SJSA1 (cell line): ENCODE measurements at regions not wholly inside any gene's neighbourhood (a gene's known extent, or its start where the extent isn't known, plus 50 kb on each side); places are given as distances from the start of the nearest gene placed in this dataset.

ENCODE experiments used
- DNase-seq, 2 experiments: peaks; one replicate each; pipeline ENCODE4 v3.0.0-alpha.2; 2015 to 2020; ENCODE audit warnings: low spot score in 2 of 2, low read depth in 1 of 2
- H3K27ac ChIP-seq: fragments of 250-450 bp; sonication (Bioruptor Pico); 2 replicates; pipeline ENCODE4 v1.5.1; 2020; ENCODE audit warnings: mild to moderate bottlenecking, moderate library complexity
- H3K27me3 ChIP-seq: fragments of 250-450 bp; sonication (Bioruptor Pico); replicated peaks from 2 replicates; pipeline ENCODE4 v1.5.1; 2020; ENCODE audit warnings: mild to moderate bottlenecking, moderate library complexity
- H3K36me3 ChIP-seq: fragments of 250-450 bp; sonication (Bioruptor Pico); 2 replicates; pipeline ENCODE4 v1.5.1; 2020; ENCODE audit warnings: mild to moderate bottlenecking
- H3K4me1 ChIP-seq: fragments of 250-450 bp; sonication (Bioruptor Pico); replicated peaks from 2 replicates; pipeline ENCODE4 v1.6.1; 2021; ENCODE audit warnings: mild to moderate bottlenecking
- H3K4me3 ChIP-seq: fragments of 250-450 bp; sonication (Bioruptor Pico); 2 replicates; pipeline ENCODE4 v1.5.1; 2020; ENCODE audit warnings: mild to moderate bottlenecking
- H3K9me3 ChIP-seq: fragments of 250-450 bp; sonication (Bioruptor Pico); replicated peaks from 2 replicates; pipeline ENCODE4 v1.5.1; 2020; ENCODE audit warnings: mild to moderate bottlenecking

DNA sequence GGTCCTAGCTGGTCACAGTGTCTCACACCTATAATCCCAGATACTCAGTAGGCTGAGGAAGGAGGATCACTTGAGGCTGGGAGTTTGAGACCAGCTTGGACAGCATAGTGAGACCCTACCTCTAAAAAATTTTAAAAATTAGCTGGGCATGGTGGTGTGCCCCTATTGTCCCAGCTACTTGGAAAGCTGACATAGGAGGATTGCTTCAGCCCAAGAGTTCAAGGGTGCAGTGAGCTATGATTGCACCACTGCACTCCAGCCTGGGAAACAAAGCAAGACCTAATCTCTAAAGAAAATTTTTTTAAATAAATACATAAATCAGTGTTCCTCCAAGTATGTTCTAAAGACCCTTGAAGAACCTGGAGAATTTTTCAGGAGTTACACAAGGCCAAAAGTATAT is 50.6 kb upstream of the GNAO1 start:
- no peak overlapping the region for H3K27ac ChIP-seq
- H3K4me1 ChIP-seq, result no peaks in the 10 kb centered on the region
- H3K9me3 ChIP-seq, result no peaks in the 10 kb centered on the region
- DNase-seq, result no peak
- no peaks in the 10 kb centered on the region; the same call in 1 of the 2 replicates for H3K27me3 ChIP-seq
- H3K4me3 ChIP-seq, result no peak overlapping the region
- H3K36me3 ChIP-seq, result no peaks in the 10 kb centered on the region

DNA sequence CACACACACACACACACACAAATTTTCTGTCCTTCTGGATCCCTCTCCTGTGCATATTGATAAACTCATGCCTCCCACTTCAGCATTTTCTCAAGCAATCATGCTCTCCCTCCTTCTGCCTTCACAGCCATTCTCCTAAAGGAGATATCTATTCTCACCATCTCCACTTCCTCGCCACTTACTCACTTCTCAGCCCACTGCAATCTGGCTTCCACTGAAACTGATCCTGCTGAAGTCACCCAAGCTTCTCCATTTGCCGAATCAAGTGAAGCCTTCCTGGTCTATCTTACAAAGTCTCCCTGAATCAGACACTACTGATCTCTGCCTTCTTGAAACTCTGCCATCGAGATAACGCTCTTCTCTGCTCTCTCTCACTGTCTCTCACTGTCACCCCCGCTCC is 54.0 kb upstream of the GNAO1 start:
- Histone ChIP-seq H3K27ac (no peak overlapping the region), H3K36me3 (no peaks in the 10 kb centered on the region)
- DNase-seq, result no peak

GRCh38 chr16:56136256-56136655 is 55.0 kb upstream of the GNAO1 start:
- Histone ChIP-seq H3K4me1 (no peaks in the 10 kb centered on the region), H3K27ac (no peak overlapping the region), H3K9me3 (no peaks in the 10 kb centered on the region), H3K36me3 (no peaks in the 10 kb centered on the region), H3K27me3 (no peaks in the 10 kb centered on the region), H3K4me3 (no peak overlapping the region)
- DNase-seq, result no peak

More for the DNA sequence above, 54.0 kb upstream of the GNAO1 start:
- H3K4me1 ChIP-seq, result no peaks in the 10 kb centered on the region
- H3K27me3 ChIP-seq, result no peaks in the 10 kb centered on the region
- H3K9me3 ChIP-seq, result no peaks in the 10 kb centered on the region
- no peak overlapping the region for H3K4me3 ChIP-seq

- H3K4me3 ChIP-seq, result no peak overlapping the region
- H3K4me1 ChIP-seq, result no peaks in the 10 kb centered on the region
- no peak overlapping the region for H3K27ac ChIP-seq
Observed at GRCh38 chr16:56134790-56135189, 56.5 kb upstream of the GNAO1 start.

DNA sequence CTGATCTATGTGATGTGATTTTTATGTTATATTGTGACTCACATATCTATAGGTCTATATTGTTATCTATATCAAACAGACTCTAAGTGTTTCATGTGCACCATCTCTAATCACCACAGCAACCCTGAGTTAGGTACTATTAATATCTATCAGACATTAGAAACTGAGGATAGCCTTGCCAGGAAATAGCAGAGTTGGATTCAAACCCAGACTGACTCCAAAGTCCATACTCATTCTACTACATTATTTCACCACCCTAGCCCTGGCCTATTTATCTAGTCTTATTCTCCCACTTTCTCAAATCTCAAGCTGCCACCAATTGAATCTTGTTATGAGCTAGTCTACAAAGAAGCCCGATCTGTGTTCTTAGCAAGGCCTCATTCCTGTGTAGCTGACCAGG is 65.4 kb upstream of the GNAO1 start:
- no peak overlapping the region for H3K27ac ChIP-seq
- H3K4me3 ChIP-seq, result no peak overlapping the region
- H3K36me3 ChIP-seq, result no peaks in the 10 kb centered on the region
- DNase-seq, result no peak
- no peaks in the 10 kb centered on the region for H3K9me3 ChIP-seq
- no peaks in the 10 kb centered on the region for H3K27me3 ChIP-seq
- H3K4me1 ChIP-seq, result no peaks in the 10 kb centered on the region

More at GRCh38 chr16:56134790-56135189, 56.5 kb upstream of the GNAO1 start:
- no peak for DNase-seq
- Histone ChIP-seq H3K27me3 (no peaks in the 10 kb centered on the region), H3K9me3 (no peaks in the 10 kb centered on the region), H3K36me3 (no peaks in the 10 kb centered on the region)

- no peak overlapping the region for H3K27ac ChIP-seq
- H3K27me3 ChIP-seq, result no peaks in the 10 kb centered on the region
- no peak overlapping the region for H3K4me3 ChIP-seq
- H3K4me1 ChIP-seq, result no peaks in the 10 kb centered on the region
- H3K36me3 ChIP-seq, result no peaks in the 10 kb centered on the region
- no peak for DNase-seq
- H3K9me3 ChIP-seq, result no peaks in the 10 kb centered on the region
Observed at GRCh38 chr16:56122251-56122650, 69.0 kb upstream of the GNAO1 start.

- no peak for DNase-seq
- no peaks in the 10 kb centered on the region for H3K9me3 ChIP-seq
- no peaks in the 10 kb centered on the region for H3K4me1 ChIP-seq
- no peak overlapping the region for H3K4me3 ChIP-seq
- no peaks in the 10 kb centered on the region; the same call in 1 of the 2 replicates for H3K27me3 ChIP-seq
- H3K36me3 ChIP-seq, result no peaks in the 10 kb centered on the region
- H3K27ac ChIP-seq, result no peak overlapping the region
Observed at GRCh38 chr16:56121156-56121500, 70.2 kb upstream of the GNAO1 start.

GRCh38 chr16:56120447-56121155 is 70.7 kb upstream of the GNAO1 start:
- Histone ChIP-seq H3K36me3 (no peaks in the 10 kb centered on the region), H3K9me3 (no peaks in the 10 kb centered on the region), H3K27ac (no peak overlapping the region), H3K4me1 (no peaks in the 10 kb centered on the region), H3K27me3 (no peaks in the 10 kb centered on the region; the same call in 1 of the 2 replicates), H3K4me3 (no peak overlapping the region)
- DNase-seq, result no peak

DNA sequence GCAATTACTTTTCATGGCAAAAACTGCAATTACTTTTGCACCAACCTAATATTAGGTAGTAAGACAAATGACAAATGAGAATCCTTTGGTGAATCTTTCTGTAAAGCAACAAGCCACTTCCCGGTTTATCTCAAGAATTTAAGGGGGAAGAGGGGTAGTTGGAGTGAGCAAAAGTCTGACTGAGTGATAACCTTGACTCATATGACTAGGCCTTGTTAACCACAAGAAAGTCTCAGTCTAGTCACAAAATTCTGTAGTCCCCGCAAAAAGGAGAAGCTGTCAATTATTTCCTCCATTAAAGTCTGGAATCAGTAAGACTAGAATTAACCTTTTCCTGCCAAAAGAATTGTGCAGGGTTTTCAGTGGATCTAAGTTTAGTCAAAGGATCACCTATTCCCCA is 72.2 kb upstream of the GNAO1 start:
- no peak for DNase-seq
- Histone ChIP-seq H3K9me3 (no peaks in the 10 kb centered on the region), H3K27me3 (no peaks in the 10 kb centered on the region; the same call in 1 of the 2 replicates), H3K4me1 (no peaks in the 10 kb centered on the region), H3K36me3 (no peaks in the 10 kb centered on the region), H3K27ac (no peak overlapping the region), H3K4me3 (no peak overlapping the region)

DNA sequence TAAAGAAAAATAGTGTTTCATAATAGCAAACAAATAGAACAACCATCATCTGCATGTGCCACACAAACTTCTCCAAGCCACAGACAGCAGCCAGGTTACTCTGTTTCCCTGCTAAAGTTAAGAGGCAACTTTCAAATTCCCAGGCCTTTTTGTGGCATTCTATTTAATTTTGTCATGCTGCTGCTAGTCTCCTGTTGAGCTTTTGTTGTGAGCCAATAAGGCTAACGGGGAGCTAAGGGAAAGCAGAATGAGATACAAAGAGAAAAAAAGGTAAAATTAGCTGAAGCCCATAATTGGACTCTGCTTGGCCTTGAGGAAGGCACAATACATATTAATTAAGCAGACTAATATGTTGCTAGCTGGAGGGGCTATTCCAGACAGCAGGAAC is 74.7 kb upstream of the GNAO1 start:
- Histone ChIP-seq H3K9me3 (no peaks in the 10 kb centered on the region), H3K4me3 (no peak overlapping the region), H3K36me3 (no peaks in the 10 kb centered on the region), H3K27me3 (no peaks in the 10 kb centered on the region; the same call in 1 of the 2 replicates), H3K27ac (no peak overlapping the region), H3K4me1 (no peaks in the 10 kb centered on the region)
- no peak for DNase-seq

GRCh38 chr16:56115817-56116576 is 75.3 kb upstream of the GNAO1 start:
- no peaks in the 10 kb centered on the region for H3K4me1 ChIP-seq
- no peak overlapping the region for H3K27ac ChIP-seq
- no peak for DNase-seq
- H3K27me3 ChIP-seq, result no peaks in the 10 kb centered on the region; the same call in 1 of the 2 replicates
- H3K36me3 ChIP-seq, result no peaks in the 10 kb centered on the region
- H3K4me3 ChIP-seq, result no peak overlapping the region
- H3K9me3 ChIP-seq, result no peaks in the 10 kb centered on the region

GRCh38 chr16:56113223-56113622 is 78.1 kb upstream of the GNAO1 start:
- Histone ChIP-seq H3K36me3 (no peaks in the 10 kb centered on the region), H3K9me3 (no peaks in the 10 kb centered on the region), H3K4me1 (no peaks in the 10 kb centered on the region), H3K27ac (no peak overlapping the region), H3K27me3 (no peaks in the 10 kb centered on the region; the same call in 1 of the 2 replicates), H3K4me3 (no peak overlapping the region)
- DNase-seq, result no peak

DNA sequence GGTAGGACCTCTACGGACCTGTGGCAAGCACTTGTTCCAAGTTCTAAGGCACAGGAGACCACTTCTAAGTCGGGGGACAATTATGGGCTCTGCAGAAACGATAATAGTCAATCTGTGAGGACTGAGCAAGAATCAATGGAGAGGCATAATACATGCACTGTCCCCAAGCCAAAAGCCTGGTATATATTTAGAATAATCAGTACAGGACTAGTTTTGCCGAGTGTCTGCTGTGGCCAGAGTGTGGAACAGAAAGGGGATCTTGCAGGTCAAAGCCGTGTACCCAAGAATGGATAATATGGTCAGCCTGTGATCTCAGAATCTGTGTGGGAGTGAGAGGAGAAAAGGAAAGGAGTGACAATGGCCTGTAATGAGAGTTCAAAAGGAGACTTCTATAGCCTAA is 80.2 kb upstream of the GNAO1 start:
- Histone ChIP-seq H3K4me1 (no peaks in the 10 kb centered on the region), H3K27ac (no peak overlapping the region), H3K4me3 (no peak overlapping the region), H3K36me3 (no peaks in the 10 kb centered on the region), H3K27me3 (no peaks in the 10 kb centered on the region), H3K9me3 (no peaks in the 10 kb centered on the region)
- DNase-seq, result no peak

DNA sequence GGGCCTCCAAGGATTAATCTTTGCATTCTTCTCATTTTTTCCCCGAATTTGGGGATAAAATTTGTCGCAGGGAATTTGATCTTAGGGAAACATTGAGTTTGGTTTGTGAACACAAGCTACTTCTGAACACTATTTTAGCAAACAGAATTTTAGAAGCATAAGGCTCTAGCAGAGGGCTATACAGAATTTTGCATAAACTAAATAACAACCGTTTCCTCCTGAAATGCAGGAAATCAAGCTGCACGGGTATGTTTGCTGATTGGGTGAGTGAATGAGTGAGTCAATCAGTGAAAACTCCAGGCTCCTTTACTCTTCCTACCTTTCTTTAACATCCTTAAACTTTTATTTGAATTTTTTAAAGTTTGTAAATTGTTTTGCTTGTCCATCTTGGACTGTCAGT is 81.3 kb upstream of the GNAO1 start:
- H3K36me3 ChIP-seq, result no peaks in the 10 kb centered on the region
- H3K9me3 ChIP-seq, result no peaks in the 10 kb centered on the region
- no peak overlapping the region for H3K4me3 ChIP-seq
- no peaks in the 10 kb centered on the region for H3K27me3 ChIP-seq
- H3K4me1 ChIP-seq, result no peaks in the 10 kb centered on the region
- H3K27ac ChIP-seq, result no peak overlapping the region
- DNase-seq, result no peak
